ENCODE measurements at regions not wholly inside any gene's neighbourhood (a gene's known extent, or its start where the extent isn't known, plus 50 kb on each side); places are given as distances from the start of the nearest gene placed in this dataset.

DNA sequence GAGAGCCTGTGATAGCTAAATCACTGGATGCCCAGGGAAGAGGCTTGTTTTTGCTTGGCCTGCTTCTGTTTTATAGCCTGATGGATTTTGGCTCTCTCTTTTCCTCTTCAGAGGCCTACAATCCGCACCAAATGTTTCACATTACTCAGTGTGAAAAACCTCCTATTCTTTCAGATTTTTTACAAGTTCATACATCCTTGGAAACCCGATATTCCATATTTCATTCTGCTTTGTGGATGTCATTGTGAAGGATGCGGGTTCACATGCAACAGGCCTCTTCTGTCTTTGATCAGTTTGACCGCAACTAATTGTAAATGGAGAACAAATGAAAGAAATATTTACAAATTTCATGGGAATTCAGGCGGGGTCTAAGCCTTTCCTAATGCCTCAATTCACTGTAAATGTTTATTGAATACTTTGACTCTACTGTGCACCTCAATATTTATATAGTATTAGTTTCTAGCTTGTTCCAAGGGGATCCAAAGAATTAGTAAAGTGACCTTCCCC, 269.9 kb downstream of the DMRT2 start:
- H3K9me3 Mint-ChIP-seq = no peaks in the 10 kb centered on the region; the same call in 2 of the 3 replicates
- H3K27me3 Mint-ChIP-seq (ENCODE audit: insufficient read depth, low read depth, poor library complexity) = no peaks in the 10 kb centered on the region
- no peaks in the 10 kb centered on the region for H3K36me3 ChIP-seq (ENCODE audit: insufficient read depth)
- H3K27me3 ChIP-seq (ENCODE audit: insufficient read depth) = no peaks in the 10 kb centered on the region
- no peaks in the 10 kb centered on the region for H3K9me2 ChIP-seq (ENCODE audit: insufficient read depth)
- H3K4me3 Mint-ChIP-seq = no peak overlapping the region
- no peak overlapping the region for H3K4me2 ChIP-seq
- ATAC-seq (no peak), DNase-seq (ENCODE audit: low spot score) (no peak)
- peaks cover 8% of the 10 kb centered on the region for H3K4me1 Mint-ChIP-seq
- H3K27ac ChIP-seq (ENCODE audit: low read depth) = no peak overlapping the region
- no peaks in the 10 kb centered on the region for H3F3A ChIP-seq (replicated peaks; ENCODE audit: low read depth)
- no peak overlapping the region for H3K27ac Mint-ChIP-seq
- no peaks in the 10 kb centered on the region for H3K36me3 Mint-ChIP-seq (ENCODE audit: low read depth)
- H3K4me1 ChIP-seq (ENCODE audit: insufficient read depth) = peaks cover 10% of the 10 kb centered on the region
- no peak for TF ChIP-seq NANOG (IDR thresholded peaks at IDR 0.05; ENCODE audit: borderline replicate concordance)
- TF ChIP-seq EZH2 (IDR thresholded peaks at IDR 0.05; ENCODE audit: low read depth, unreplicated experiment) = no peak
- TF ChIP-seq, protein P1, sequence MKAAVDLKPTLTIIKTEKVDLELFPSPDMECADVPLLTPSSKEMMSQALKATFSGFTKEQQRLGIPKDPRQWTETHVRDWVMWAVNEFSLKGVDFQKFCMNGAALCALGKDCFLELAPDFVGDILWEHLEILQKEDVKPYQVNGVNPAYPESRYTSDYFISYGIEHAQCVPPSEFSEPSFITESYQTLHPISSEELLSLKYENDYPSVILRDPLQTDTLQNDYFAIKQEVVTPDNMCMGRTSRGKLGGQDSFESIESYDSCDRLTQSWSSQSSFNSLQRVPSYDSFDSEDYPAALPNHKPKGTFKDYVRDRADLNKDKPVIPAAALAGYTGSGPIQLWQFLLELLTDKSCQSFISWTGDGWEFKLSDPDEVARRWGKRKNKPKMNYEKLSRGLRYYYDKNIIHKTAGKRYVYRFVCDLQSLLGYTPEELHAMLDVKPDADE (IDR thresholded peaks at IDR 0.05) = no peak
- no peak for TF ChIP-seq EZH2phosphoT487 (IDR thresholded peaks at IDR 0.05; ENCODE audit: unreplicated experiment)
- no peak for TF ChIP-seq REST (IDR thresholded peaks at IDR 0.05; ENCODE audit: unreplicated experiment)
- TF ChIP-seq ZNF331 (CRISPR knock-in tag; IDR thresholded peaks at IDR 0.05; ENCODE audit: low read depth) = no peak
- TF ChIP-seq, protein P2, sequence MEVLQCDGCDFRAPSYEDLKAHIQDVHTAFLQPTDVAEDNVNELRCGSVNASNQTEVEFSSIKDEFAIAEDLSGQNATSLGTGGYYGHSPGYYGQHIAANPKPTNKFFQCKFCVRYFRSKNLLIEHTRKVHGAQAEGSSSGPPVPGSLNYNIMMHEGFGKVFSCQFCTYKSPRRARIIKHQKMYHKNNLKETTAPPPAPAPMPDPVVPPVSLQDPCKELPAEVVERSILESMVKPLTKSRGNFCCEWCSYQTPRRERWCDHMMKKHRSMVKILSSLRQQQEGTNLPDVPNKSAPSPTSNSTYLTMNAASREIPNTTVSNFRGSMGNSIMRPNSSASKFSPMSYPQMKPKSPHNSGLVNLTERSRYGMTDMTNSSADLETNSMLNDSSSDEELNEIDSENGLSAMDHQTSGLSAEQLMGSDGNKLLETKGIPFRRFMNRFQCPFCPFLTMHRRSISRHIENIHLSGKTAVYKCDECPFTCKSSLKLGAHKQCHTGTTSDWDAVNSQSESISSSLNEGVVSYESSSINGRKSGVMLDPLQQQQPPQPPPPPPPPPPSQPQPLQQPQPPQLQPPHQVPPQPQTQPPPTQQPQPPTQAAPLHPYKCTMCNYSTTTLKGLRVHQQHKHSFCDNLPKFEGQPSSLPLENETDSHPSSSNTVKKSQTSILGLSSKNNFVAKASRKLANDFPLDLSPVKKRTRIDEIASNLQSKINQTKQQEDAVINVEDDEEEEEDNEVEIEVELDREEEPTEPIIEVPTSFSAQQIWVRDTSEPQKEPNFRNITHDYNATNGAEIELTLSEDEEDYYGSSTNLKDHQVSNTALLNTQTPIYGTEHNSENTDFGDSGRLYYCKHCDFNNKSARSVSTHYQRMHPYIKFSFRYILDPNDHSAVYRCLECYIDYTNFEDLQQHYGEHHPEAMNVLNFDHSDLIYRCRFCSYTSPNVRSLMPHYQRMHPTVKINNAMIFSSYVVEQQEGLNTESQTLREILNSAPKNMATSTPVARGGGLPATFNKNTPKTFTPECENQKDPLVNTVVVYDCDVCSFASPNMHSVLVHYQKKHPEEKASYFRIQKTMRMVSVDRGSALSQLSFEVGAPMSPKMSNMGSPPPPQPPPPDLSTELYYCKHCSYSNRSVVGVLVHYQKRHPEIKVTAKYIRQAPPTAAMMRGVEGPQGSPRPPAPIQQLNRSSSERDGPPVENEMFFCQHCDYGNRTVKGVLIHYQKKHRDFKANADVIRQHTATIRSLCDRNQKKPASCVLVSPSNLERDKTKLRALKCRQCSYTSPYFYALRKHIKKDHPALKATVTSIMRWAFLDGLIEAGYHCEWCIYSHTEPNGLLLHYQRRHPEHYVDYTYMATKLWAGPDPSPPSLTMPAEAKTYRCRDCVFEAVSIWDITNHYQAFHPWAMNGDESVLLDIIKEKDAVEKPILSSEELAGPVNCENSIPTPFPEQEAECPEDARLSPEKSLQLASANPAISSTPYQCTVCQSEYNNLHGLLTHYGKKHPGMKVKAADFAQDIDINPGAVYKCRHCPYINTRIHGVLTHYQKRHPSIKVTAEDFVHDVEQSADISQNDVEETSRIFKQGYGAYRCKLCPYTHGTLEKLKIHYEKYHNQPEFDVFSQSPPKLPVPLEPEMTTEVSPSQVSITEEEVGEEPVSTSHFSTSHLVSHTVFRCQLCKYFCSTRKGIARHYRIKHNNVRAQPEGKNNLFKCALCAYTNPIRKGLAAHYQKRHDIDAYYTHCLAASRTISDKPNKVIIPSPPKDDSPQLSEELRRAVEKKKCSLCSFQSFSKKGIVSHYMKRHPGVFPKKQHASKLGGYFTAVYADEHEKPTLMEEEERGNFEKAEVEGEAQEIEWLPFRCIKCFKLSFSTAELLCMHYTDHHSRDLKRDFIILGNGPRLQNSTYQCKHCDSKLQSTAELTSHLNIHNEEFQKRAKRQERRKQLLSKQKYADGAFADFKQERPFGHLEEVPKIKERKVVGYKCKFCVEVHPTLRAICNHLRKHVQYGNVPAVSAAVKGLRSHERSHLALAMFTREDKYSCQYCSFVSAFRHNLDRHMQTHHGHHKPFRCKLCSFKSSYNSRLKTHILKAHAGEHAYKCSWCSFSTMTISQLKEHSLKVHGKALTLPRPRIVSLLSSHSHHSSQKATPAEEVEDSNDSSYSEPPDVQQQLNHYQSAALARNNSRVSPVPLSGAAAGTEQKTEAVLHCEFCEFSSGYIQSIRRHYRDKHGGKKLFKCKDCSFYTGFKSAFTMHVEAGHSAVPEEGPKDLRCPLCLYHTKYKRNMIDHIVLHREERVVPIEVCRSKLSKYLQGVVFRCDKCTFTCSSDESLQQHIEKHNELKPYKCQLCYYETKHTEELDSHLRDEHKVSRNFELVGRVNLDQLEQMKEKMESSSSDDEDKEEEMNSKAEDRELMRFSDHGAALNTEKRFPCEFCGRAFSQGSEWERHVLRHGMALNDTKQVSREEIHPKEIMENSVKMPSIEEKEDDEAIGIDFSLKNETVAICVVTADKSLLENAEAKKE (CRISPR knock-in tag; IDR thresholded peaks at IDR 0.05) = no peak
- TF ChIP-seq JUNB (IDR thresholded peaks at IDR 0.05; ENCODE audit: unreplicated experiment) = no peak
- TF ChIP-seq, protein P3, sequence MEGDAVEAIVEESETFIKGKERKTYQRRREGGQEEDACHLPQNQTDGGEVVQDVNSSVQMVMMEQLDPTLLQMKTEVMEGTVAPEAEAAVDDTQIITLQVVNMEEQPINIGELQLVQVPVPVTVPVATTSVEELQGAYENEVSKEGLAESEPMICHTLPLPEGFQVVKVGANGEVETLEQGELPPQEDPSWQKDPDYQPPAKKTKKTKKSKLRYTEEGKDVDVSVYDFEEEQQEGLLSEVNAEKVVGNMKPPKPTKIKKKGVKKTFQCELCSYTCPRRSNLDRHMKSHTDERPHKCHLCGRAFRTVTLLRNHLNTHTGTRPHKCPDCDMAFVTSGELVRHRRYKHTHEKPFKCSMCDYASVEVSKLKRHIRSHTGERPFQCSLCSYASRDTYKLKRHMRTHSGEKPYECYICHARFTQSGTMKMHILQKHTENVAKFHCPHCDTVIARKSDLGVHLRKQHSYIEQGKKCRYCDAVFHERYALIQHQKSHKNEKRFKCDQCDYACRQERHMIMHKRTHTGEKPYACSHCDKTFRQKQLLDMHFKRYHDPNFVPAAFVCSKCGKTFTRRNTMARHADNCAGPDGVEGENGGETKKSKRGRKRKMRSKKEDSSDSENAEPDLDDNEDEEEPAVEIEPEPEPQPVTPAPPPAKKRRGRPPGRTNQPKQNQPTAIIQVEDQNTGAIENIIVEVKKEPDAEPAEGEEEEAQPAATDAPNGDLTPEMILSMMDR (conservative IDR thresholded peaks at IDR 0.05; ENCODE audit: low read depth in 2 of 2) = no peak
- TF ChIP-seq ZNF114 (CRISPR knock-in tag; IDR thresholded peaks at IDR 0.05) = no peak
- TF ChIP-seq STAT1 (IDR thresholded peaks at IDR 0.05; ENCODE audit: unreplicated experiment) = no peak
- no peak for TF ChIP-seq POLR2AphosphoS5 (IDR thresholded peaks at IDR 0.05; ENCODE audit: low read depth)
- TF ChIP-seq CREB1 (CRISPR knock-in tag; IDR thresholded peaks at IDR 0.05; ENCODE audit: low read depth) = no peak
- H3K4me3 ChIP-seq = no peak overlapping the region
- peak overlapping the region; percentile 81; the same call in 1 of the 2 replicates for H2AFZ ChIP-seq
- H3K79me2 ChIP-seq (replicated peaks; ENCODE audit: insufficient read depth) = no peaks in the 10 kb centered on the region
- H4K20me1 ChIP-seq (replicated peaks; ENCODE audit: insufficient read depth) = no peaks in the 10 kb centered on the region

Measured in GM23338 (cell line).